ENCODE measurements at regions not wholly inside any gene's neighbourhood (a gene's known extent, or its start where the extent isn't known, plus 50 kb on each side); places are given as distances from the start of the nearest gene placed in this dataset.

DNA sequence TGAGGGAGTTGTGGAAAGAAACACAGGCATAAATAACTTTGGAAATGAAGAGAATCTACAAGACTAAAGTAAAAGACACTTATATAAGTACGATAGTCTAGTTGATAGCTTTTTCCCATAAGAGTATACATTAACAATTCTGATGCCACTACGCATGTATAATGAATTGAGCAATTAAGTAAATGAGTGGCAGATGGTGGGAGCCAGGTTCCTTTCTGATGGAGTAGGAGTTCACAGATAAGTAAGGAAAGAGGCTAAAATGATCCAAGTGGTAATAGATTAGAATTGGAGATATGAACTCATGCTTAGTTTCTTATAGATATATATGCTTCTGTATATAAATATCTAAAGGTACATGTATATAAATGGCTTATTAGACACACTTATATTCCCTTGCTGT lies 368.3 kb downstream of the FAM181B start:
- DNase-seq = no peak

DNA sequence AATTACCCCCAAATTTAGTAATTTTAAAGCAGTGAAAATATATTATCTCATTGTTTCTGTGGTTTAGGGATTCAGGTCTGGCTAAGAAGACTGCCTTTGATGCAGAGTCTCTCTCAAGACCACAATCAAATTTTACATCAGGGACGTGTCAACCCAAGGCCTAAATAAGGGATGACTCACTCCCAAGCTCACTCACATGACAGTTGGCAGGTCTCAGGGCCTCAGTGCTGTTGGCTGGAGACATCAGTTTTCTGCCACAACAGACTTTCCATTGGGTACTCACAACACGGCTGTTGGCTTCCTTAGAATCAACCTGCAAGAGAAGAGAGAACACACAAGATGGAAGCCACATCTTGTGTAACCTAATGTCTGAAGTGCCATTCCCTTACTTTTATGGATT lies 377.3 kb downstream of the FAM181B start:
- no peak for DNase-seq

DNA sequence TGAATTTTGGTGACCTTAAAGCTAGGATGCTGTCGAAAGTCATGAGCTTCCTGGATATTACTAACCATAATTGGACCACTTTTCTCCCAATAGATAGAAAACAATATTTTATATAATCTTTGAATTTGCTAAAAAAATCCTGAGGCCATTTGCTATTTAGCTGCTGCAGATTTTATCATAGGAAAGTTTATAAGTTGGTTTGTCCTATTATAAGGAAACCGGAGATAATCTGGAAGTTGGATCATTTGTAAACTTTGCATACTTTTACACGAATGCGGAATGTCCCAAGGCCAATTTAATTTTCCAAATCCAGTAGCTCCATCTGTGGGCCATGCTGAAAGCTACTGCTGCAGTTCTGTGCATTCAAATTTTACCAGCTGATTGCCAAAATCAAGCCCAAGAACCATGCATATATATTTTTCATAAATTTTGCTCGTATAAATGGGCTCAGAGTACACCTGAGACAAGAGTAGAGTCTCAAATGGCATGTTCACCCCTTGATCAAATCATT lies 378.3 kb downstream of the FAM181B start:
- no peak for DNase-seq

DNA sequence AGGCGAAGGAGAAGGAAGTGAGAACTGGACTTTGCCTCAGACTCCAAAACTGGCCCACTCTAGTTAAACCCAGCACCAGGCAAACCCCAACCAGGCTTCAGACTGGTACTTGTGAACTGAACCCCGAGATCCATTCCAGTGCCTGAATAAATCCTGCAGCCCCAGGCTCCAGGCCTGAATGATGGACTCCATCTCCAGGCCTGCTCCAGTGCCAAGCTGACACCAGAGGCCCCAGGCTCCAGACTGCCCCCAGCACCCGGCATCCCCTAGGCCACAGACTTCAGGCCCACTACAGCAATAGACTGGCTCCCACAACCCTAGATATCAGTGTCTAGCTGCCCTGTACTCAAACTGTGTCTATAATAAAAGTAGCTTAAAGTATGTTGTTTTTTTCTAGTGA lies 406.8 kb downstream of the FAM181B start:
- no peak for DNase-seq

DNA sequence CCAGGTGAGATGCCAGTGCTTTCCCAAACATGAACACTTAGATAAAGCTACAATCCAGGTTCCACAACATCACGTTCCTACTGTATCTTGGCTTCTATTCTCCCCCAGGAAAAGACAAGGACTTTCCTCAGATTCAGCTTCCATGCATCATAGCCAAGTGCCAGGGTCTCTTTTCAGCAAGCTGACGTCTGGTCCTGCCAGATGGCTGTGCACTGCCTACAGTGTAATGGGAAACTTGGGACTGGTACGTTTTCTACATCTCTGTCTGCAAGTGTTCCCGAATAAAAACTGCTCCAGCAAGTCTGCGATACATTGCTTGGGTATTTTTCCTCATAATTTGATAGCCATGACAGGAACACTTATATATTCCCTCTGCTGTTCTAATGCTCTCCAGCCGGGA lies 412.5 kb downstream of the FAM181B start:
- DNase-seq = no peak

DNA sequence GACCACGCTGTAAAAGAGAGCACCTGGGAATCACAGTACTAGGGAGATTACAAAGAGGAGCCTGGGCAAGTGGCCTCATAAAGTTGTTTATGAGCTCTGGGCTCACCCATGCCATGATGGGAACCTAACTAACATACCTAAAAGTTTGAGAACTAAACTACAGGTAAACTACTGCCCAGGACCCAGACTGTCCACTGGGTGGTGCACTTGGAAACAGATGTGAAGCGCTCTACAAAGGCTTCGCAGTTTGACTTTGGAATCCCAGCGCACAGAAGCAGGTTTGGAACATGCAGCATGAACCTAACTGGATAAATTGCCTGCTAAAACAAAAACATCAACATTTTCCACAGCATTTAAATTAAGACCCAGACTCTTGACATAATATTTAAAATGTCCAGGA lies 418.6 kb downstream of the FAM181B start:
- DNase-seq = no peak

DNA sequence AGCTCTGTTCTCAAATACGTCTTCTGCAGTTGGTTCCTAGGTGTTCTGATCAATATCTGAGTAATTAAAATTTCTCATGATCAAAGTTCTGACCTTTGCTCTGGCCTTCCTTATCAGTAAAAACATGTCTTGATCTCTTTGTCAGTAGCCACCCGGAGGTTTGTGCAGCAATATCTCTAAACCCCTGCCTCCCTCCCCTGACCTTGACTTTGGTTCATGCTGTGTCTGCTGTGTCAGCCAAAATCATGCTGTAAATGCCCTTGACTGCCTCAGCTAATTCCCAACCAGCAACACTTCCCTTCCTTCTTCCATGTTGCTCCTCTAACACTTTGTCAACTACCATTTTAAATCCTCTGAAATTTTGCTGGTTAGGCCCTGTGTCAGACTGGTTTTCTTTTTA lies 424.7 kb downstream of the FAM181B start:
- no peak for DNase-seq

DNA sequence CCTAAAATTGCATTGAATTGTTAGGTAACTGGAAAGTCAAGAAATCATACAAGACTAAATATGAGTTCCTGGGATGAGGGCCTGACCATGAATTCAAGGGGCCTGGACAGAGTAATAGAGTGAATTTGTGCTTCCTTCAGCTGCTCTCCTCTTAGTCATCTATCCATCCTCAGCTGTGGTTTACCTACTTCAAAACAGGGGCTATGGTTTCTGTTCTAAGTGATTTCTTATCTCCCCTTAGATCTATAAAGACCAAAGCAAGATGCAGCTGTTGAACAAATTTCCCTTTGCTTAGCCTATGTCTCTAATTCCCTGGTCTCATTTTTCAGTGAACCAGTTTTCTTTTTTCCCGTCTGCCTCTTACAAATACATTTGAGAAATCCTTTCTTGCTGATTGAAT lies 428.5 kb downstream of the FAM181B start:
- no peak for DNase-seq

DNA sequence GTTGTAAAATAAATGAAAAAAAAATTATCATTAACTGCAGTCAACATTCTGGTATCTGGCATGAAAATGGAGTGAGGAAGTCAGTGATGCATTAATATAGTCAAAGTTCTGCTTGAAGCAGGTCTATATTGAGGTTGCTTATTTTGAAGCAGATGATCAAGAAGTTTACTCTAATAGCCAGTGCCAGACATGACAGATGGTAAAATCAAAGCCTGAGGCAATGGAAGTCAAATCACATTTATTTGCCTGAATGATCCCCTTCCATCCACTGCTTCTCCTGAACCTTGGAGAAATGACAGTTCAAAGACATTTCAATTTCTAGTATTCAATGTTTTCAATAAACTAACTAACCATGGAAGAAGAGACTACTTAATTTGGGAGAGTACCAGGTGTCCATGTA lies 430.0 kb downstream of the FAM181B start:
- no peak for DNase-seq

DNA sequence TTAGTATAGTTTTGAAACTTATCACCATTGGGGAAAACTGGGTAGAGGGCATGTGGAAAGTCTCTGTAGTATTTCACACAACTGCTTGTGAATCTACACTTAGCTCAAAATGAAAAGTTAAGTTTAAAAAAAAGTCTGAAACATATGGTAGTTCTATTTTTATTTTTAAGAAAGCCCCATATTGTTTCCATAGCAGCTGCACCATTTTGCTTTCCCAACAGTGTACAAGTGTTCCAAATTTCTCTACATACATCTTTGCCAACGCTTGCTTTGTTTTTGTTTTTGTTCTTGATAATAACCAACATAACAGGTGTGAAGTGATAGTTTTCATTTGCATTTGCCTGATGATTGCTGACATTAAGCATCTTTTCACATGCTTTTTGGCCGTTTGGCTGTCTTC lies 445.2 kb downstream of the FAM181B start:
- DNase-seq = no peak

DNA sequence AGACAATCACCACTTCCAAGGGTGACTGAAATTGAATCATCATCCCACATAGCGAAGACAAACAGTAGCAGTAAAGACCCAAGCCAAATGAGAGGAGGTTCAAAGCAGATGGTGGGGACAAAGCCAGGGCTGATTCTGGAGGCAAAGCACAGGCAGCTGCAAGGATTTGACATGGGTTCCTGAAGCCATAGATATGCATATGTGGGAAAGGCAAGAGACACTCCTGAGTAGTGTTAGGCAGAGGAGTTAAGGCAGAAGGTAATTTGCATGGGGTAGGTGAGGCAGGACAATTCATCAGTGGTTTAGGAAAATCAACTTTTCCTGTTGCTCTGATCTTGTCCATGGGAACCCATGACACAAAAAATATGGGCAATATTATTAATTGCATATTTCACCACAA lies 462.8 kb downstream of the FAM181B start:
- no peak for DNase-seq

DNA sequence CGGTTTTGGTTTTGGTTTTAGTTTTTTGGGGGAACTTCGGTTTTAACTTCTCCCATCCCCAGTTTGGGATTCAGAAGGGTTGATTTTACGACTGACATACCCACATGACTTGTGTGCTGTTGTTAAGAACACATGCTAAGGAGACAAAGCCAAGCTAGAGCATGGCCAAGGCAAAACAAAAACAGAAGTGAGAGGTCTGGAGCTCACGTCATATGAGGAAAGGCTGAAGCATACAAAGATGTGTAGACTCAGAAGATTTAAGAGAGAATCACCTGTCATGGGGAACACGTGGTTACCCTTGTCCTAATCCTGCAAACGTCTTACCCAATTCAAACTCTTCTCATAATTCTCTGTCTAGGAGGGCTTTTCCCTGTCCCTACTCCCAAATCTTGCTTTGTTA lies 465.0 kb downstream of the FAM181B start:
- no peak for DNase-seq

DNA sequence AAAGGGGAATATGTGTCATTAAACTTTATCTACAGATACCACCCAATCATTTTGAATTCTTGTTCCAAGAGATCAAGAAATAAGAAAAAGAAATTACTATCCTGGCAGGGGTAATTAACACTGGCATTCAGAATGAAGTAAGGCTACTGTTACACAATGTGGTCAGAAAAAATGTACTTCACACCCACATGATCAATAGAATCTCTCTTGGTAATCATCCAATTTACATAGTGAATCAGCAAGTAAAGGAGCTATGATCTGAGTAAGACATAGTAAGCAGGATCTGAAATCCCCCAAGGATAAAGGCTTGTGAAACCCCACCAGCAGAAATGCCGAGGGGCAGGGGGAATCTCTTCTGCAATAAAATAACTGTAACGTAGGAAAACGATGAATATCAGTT lies 466.5 kb downstream of the FAM181B start:
- DNase-seq = no peak

DNA sequence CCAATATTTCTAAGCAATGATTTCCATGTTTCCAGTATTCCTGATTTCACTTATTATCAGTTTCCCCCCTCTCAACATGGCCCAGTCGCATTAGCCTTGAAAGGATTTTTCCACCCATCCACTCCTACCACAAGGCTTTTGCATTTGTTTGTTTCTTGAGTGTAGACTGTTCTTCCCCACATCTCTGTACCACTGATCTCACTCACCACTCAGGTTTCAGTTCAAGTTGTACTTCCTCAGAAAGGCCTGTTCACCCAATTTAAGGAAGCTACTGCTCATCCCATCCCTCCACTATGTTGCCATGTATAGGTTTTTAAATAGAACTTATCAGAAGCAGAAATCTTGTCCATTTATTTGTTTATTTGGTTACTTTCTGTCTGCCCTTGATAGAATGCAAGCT lies 472.3 kb downstream of the FAM181B start:
- DNase-seq = no peak

DNA sequence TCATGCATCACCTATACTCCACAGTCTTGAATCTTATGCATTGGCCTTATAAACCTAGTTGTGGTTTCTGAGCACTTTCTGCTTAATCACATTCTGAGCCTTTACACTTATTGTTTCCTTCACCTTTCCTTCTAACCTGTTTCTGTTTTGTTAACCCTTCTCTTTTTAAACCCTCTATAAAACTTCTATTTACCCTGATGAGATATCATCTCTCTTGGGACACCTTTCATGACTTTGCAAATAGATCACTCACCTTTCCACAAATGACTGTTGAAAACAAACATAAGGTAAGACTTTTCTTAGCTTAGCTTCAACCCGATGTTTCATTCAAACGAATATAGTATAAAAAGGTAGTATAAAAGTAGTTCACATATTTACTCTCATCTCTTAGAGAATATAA lies 483.6 kb downstream of the FAM181B start:
- DNase-seq = no peak

DNA sequence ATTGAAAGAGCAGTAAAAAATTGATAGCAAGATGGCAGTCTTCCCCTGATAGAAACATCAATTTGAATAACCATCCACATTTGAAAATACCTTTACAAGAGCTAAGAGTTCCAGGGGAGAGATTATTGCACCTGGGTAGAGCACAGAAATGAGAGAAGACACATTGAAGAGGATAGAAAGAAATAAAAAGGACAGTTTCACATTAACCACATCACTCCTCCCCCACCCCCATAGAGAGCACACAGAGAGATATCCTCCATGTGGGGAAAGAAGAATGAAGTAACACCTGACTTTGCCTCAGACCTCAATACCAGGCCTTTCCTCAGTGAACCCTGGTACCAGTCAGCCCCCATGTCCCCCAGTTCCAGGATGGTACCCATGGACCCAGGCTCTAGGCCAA lies 486.7 kb downstream of the FAM181B start:
- no peak for DNase-seq

DNA sequence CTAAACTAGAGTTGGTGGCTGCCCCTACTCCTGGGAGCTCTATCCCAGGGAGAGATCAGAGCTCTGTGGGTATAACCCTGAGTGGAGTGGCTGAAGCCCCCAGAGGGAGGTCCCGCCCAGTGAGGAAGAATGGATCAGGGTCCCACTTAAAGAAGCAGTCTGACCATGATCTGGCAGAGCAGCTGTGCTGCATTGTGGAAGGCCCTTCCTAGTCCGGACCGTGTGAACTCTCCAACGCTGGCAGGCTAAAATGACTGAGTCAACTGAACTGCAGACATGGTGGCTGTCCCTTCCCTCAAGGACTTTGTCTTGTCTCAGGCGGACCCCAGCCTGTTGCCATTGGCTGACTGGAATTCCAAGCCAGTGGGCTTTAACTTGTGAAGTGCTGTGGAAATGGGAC lies 494.2 kb downstream of the FAM181B start:
- DNase-seq = no peak

DNA sequence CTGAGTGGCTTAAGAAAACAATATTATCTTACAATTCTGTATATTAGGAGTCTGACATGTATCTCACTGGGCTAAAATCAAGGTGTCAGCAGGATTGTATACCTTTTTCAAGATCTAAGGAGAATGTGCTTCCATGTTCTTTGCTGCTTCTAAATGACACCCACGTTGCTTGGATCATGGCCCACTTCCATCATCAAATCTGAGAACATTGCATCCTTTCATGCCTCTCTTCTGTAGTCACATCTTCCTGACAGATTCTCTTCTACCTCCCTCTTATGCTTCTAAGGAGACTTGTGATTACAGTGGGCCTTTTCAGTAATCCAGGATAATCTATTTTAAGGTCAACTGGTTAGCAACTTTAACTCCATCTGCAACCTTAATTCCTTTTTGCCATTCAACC lies 499.4 kb downstream of the FAM181B start:
- no peak for DNase-seq

DNA sequence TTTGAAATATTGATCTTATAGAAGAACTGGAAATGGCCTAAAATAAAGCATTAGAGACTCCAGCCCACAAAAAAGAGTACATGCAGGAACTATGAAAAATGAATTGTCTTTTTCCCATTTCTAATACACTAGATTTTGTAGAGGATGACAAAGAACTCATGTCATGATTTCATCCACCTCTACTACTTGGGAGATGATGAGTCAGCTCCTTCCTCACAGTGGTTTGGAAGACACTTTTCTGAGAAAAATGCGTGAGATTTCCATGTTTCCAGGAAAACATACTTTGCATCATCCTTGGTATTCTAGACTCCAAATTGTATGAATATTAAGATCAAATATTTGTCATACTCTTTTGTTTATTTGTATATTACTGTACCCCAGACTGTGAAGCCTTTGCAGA lies 500.5 kb downstream of the FAM181B start:
- no peak for DNase-seq

DNA sequence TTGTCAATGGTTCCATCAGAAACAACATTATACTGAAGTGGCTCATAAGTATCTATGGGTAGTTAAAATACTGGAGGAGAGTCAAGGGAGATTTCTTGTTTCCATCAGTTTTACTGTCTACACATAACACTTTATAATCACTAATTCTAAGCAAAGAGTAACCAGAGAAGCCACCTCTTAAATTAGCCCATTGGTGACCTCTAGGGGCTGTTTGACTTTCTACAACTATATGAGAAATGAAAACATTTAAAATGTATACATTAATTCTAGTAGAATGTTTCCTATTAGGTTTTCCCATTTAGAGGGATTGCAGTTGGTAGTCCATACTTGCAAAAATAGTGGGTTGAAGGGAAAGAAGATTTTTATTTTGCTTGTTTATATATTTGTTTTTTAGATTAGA lies 504.3 kb downstream of the FAM181B start:
- no peak for DNase-seq

DNA sequence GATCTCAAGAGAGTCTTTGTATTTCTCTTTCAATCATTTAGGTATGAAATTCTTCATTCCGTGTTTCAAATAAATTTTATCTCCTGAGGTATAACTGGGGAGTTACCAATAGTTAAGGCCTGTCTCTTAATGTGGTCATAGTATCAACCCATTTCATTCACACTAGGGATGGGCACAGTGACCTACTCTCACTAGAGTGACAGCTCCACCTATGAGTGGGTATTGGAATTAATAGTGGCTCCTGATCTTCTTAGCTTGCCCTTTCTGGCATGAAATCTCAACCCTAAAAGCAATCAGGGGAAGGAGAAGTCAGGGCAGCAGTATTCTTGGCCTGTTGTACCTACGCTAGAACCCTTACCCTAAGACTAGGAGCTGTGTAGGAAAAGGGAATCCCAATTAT lies 507.7 kb downstream of the FAM181B start:
- no peak for DNase-seq

DNA sequence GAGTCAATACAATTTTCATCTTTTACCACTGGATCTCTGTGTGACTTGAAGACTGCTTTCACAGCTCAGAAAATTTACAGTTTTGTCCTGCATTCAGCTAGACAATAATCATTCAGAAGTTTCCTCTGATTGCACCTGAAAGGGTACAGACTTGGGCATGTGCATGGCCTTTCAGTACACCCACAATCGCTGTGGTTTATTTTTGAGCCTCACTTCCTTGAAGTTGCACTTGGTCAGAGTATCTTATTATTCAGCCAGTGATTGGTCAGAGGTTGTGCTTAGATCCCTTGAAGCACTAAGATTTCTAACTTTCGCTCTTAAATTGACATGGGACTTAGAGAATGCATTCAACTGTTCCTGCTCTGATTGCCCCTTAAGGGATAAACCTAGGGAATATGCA lies 508.2 kb downstream of the FAM181B start:
- no peak for DNase-seq

DNA sequence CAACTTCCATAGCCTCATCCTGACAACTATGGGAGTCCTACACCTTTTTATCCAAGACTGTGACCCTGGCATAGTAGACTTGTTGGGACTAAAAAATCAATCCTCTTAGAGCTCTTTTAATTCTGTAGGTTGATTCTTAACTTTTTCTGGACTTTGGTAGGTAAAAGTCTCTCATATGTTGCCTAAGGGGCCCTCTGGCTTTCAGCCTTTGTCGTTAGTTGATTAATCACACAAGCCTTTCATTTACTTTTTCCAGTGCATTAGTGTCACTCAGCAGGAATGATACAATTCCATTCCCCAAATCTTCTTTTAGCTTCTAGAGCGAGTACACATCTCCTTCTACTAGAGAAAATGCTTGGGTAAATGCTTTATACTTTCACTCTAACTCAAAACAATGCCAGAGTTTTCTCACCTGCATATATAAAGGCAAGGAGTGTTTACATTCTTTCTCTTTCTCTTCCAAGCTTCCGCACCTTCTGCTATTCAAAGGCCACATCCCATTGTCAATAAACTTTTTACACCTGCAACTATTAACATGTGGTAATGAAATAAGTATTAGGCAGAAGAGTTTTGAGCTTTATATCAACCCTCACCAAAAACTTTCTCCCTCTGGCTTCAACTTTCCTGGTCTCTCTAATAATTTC lies 516.6 kb downstream of the FAM181B start:
- no peak for DNase-seq

DNA sequence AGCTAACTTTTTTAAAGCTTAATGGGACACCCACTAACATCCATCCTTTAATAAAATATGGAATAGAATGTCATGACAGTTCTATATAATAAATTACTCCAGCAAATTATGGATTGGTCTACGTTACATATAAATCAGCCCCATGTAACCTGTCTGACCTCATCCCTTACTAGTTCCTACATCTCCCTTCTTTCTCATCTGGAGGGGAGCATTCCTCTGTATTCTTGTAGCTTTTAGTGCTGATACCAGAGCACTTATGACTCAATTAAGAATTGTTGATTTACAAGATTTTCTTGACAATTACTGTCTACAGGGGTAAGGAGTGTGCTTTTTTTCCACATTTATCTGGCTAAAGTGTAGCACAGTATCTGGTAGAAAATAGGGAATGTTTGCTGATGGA lies 523.7 kb downstream of the FAM181B start:
- DNase-seq = no peak

DNA sequence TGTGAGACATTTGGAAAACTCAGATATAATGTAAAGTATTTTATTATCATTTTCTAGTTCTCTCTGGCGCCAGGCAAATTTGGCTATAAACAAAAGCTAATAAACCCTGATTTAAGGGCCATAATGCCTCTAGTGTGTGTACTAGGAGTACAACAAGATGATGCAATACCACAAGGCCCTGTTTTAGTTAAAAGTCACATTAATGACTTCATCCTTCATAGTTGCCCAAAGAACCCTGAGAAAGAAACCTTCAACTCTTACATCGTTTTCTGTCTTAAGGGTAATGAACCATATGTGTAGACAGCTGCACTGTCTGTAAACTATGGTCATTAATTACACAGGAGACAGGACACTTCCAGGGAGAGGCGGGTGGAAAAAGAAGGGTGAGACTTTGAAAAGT lies 538.4 kb downstream of the FAM181B start:
- DNase-seq = no peak

DNA sequence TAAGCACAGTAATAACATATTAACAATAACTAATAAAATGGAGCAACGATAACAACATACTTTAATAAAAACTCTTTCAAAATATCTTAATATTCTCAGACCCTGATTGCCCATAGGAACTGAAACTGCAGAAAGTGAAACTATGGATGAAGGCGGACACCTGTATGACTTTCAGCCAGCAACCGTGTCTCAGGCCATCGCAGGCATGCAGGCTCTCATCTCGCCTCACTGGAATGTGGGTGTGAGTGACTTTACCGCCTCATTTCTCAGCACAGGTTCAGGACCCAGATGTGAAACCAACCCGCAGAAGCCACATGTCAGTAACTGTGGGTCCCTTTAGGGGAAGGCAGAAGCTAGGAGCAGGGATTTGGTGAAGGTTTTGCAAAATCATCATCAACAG lies 539.1 kb downstream of the FAM181B start:
- DNase-seq = no peak
